WTC11 (cell line): ENCODE measurements at regions not wholly inside any gene's neighbourhood (a gene's known extent, or its start where the extent isn't known, plus 50 kb on each side); places are given as distances from the start of the nearest gene placed in this dataset.

Experiments
- ATAC-seq: fragments of 200-7000 bp; cut with Tn5 transposase; 2 replicates; pipeline ENCODE4 v1.10.0; 2021; ENCODE audit warnings: mild to moderate bottlenecking, moderate library complexity
- CTCF ChIA-PET: fragments of 300-600 bp; sonication (Branson Sonifier 250); formaldehyde crosslinking; loops from one replicate; lab custom pipeline; 2021; ENCODE audit warnings: antibody characterized with exemption; lab: Charles Lee
- POLR2A ChIA-PET: fragments of 350-600 bp; sonication (Branson Sonifier 250); formaldehyde crosslinking; loops from one replicate; lab custom pipeline; 2021; ENCODE audit warnings: antibody characterized with exemption; lab: Charles Lee
- DNase-seq: peaks from one replicate; pipeline ENCODE4 v3.0.0; 2021; ENCODE audit warnings: low spot score
- H3K27ac Mint-ChIP-seq: 2 replicates; pipeline ENCODE4 v1.8.0; 2021; ENCODE audit warnings: mixed read lengths
- H3K27me3 Mint-ChIP-seq: 2 replicates; pipeline ENCODE4 v1.8.0; 2021; ENCODE audit warnings: low read depth, mild to moderate bottlenecking, moderate library complexity, mixed read lengths
- H3K36me3 Mint-ChIP-seq: 2 replicates; pipeline ENCODE4 v1.8.0; 2021; ENCODE audit warnings: mixed read lengths
- H3K4me1 Mint-ChIP-seq: 2 replicates; pipeline ENCODE4 v1.8.0; 2022; ENCODE audit warnings: mixed read lengths
- H3K4me3 Mint-ChIP-seq: 2 replicates; pipeline ENCODE4 v1.8.0; 2021; ENCODE audit warnings: mild to moderate bottlenecking, moderate library complexity, mixed read lengths
- H3K9me3 Mint-ChIP-seq: 2 replicates; pipeline ENCODE4 v1.8.0; 2021; ENCODE audit warnings: mixed read lengths
- JUN ChIP-seq: sonication (generic); formaldehyde crosslinking; IDR thresholded peaks from 2 replicates; pipeline ENCODE4 v1.8.0; 2023; ENCODE audit warnings: mild to moderate bottlenecking, missing genetic modification reagents
- KAT7 ChIP-seq: sonication (generic); formaldehyde crosslinking; IDR thresholded peaks from 2 replicates; pipeline ENCODE4 v1.8.1; 2023; ENCODE audit warnings: missing genetic modification reagents, mild to moderate bottlenecking, borderline replicate concordance
- SMAD4 ChIP-seq: sonication (generic); formaldehyde crosslinking; IDR thresholded peaks from 2 replicates; pipeline ENCODE4 v1.8.0; 2022; ENCODE audit warnings: mild to moderate bottlenecking, missing genetic modification reagents
- ZNF138 ChIP-seq: sonication (generic); formaldehyde crosslinking; conservative IDR thresholded peaks from 2 replicates; pipeline ENCODE4 v1.8.1; 2022; ENCODE audit warnings: mild to moderate bottlenecking, moderate library complexity, missing genetic modification reagents

- ChIA-PET POLR2A (no interaction called here), CTCF (interaction anchor here (1.2 to 5.9 kb wide), 6 partner anchors 25 to 163 kb away, joined by 3 to 25 read pairs (median 4); no protein-coding TSS in a partner anchor)
- Mint-ChIP-seq H3K4me1 (peaks cover 5% of the 10 kb centered on the region), H3K27me3 (peaks cover 98% of the 10 kb centered on the region), H3K36me3 (no peaks in the 10 kb centered on the region), H3K9me3 (no peaks in the 10 kb centered on the region), H3K4me3 (no peak overlapping the region), H3K27ac (no peak overlapping the region)
- DNase-seq: no peak
- ATAC-seq: no peak
- TF ChIP-seq SMAD4 (CRISPR knock-in tag) (no peak), ZNF138 (no peak), JUN (CRISPR knock-in tag) (no peak), KAT7 (CRISPR knock-in tag) (no peak)
These were observed 49.7 kb upstream of the TOP3B start for GRCh38 chr22:22032099-22032905.
